HG03039 (cell line): ENCODE measurements at regions not wholly inside any gene's neighbourhood (a gene's known extent, or its start where the extent isn't known, plus 50 kb on each side); places are given as distances from the start of the nearest gene placed in this dataset.
"Not testable (repeated sequence)": the region's sequence is repeated elsewhere in the genome, so short reads cannot be mapped to it uniquely, and the experiment has no call there.

ENCODE experiments used
- ATAC-seq: cut with Tn5 transposase; IDR thresholded peaks from one replicate; pipeline ENCODE4 v1.9.1; 2021; ENCODE audit warnings: mild to moderate bottlenecking, moderate library complexity; ENCODE audit not compliant: unreplicated experiment

GRCh38 chr3:168660879-168661657, 565.3 kb upstream of the GOLIM4 start:
- ATAC-seq, result not testable (repeated sequence)

GRCh38 chr3:168659015-168659414, 563.3 kb upstream of the GOLIM4 start:
- no peak for ATAC-seq

- ATAC-seq, result no peak
These were observed 559.9 kb upstream of the GOLIM4 start for GRCh38 chr3:168655611-168656010.

- ATAC-seq, result no peak
These were observed 559.0 kb upstream of the GOLIM4 start for GRCh38 chr3:168654700-168655099.

GRCh38 chr3:168653255-168653654, 557.5 kb upstream of the GOLIM4 start:
- ATAC-seq, result no peak

- no peak for ATAC-seq
These were observed 552.6 kb upstream of the GOLIM4 start for GRCh38 chr3:168648321-168648720.

GRCh38 chr3:168647582-168647981, 551.9 kb upstream of the GOLIM4 start:
- no peak for ATAC-seq

GRCh38 chr3:168645180-168645579, 549.5 kb upstream of the GOLIM4 start:
- ATAC-seq, result no peak

- no peak for ATAC-seq
These were observed 532.8 kb upstream of the GOLIM4 start for GRCh38 chr3:168628549-168628948.

GRCh38 chr3:168625477-168625876, 529.8 kb upstream of the GOLIM4 start:
- no peak for ATAC-seq

GRCh38 chr3:168624892-168625448, 529.2 kb upstream of the GOLIM4 start:
- no peak for ATAC-seq

- no peak for ATAC-seq
These were observed 528.5 kb upstream of the GOLIM4 start for GRCh38 chr3:168624195-168624594.

GRCh38 chr3:168622795-168623194, 527.1 kb upstream of the GOLIM4 start:
- ATAC-seq, result no peak

- peak; percentile 56 for ATAC-seq
These were observed 525.1 kb upstream of the GOLIM4 start for GRCh38 chr3:168620854-168621253.

- ATAC-seq, result no peak
These were observed 523.2 kb upstream of the GOLIM4 start for GRCh38 chr3:168618827-168619470.

GRCh38 chr3:168617658-168618057, 521.9 kb upstream of the GOLIM4 start:
- no peak for ATAC-seq

GRCh38 chr3:168616915-168617314, 521.2 kb upstream of the GOLIM4 start:
- ATAC-seq, result no peak

- ATAC-seq, result no peak
These were observed 519.8 kb upstream of the GOLIM4 start for GRCh38 chr3:168615493-168616020.

- ATAC-seq, result no peak
These were observed 517.4 kb upstream of the GOLIM4 start for GRCh38 chr3:168613151-168613550.

GRCh38 chr3:168612671-168613070, 516.9 kb upstream of the GOLIM4 start:
- no peak for ATAC-seq

GRCh38 chr3:168611826-168612225, 516.1 kb upstream of the GOLIM4 start:
- no peak for ATAC-seq

- ATAC-seq, result no peak
These were observed 513.2 kb upstream of the GOLIM4 start for GRCh38 chr3:168608926-168609325.
